Erythroblast (primary cell): ENCODE measurements at regions not wholly inside any gene's neighbourhood (a gene's known extent, or its start where the extent isn't known, plus 50 kb on each side); places are given as distances from the start of the nearest gene placed in this dataset.

Experiments
- DNase-seq, 2 experiments: peaks; one replicate each; lab custom pipeline; 2025; lab: John Stamatoyannopoulos, UW
- GATA1 ChIP-seq: IDR thresholded peaks from 2 replicates; pipeline ENCODE4 v1.6.1; 2011; ENCODE audit warnings: low read depth, mild to moderate bottlenecking, control low read depth, low read length, moderate library complexity
- POLR2A ChIP-seq: IDR thresholded peaks from 2 replicates; pipeline ENCODE4 v1.6.1; 2011; ENCODE audit warnings: mild to moderate bottlenecking, low read length

DNA sequence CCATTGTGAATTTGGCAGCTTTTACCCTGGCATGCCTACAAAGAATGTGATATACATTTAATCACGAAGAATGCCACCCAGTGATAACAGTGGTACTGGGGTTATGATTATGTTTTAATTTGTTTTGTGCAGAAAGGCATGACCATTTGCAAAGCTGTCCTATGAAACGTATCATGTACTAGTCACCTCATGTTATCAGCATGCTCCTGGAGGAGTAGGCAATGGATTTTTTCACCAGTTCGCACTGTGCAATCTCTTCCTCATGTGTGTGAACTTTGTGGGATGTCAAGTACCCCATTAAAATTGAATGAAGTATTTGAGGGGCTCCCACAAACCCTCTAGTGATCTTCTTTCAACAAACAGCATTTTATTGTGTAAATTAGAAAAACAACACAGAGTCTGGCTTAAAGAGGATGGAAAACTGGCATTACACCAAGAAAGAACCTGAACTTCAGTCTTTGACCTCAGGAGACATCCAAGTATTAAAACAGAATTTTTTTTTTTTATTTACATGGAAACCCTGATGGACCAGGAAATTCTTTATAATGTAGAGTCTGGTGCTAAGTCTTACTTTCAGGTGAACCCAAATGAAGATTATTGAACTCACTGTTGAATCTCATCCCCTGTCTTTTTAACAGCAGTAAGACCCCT, 200.6 kb upstream of the PGRMC2 start:
- no peak for DNase-seq
- TF ChIP-seq GATA1 (no peak), POLR2A (no peak)

DNA sequence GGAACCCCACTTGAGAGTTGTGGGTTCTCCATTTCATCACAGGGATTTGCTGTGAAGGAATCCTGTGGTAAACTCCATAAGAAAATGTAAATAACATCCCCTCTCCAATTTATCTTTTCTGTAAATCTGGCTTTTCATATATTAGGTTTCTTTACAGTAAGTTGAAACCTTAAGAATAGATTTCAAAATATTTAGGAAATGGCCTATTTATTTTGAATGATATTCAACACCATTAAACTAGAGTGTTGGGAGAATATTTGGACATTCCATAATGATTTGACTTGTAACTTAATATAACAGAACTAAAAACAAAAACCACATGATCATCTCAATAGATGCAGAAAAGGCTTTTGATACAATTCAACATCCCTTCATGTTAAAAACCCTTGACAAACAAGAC, 197.3 kb upstream of the PGRMC2 start:
- no peak for DNase-seq
- TF ChIP-seq GATA1 (no peak), POLR2A (no peak)

- no peak for TF ChIP-seq GATA1
- TF ChIP-seq POLR2A: no peak
- DNase-seq: no peak
Measured at GRCh38 chr4:128483816-128484215, 196.2 kb upstream of the PGRMC2 start.

- no peak for TF ChIP-seq POLR2A
- TF ChIP-seq GATA1: no peak
- DNase-seq: no peak
Measured at GRCh38 chr4:128483041-128483440, 195.4 kb upstream of the PGRMC2 start.

- TF ChIP-seq POLR2A (no peak), GATA1 (no peak)
- no peak for DNase-seq
Measured at GRCh38 chr4:128481752-128482480, 194.3 kb upstream of the PGRMC2 start.

DNA sequence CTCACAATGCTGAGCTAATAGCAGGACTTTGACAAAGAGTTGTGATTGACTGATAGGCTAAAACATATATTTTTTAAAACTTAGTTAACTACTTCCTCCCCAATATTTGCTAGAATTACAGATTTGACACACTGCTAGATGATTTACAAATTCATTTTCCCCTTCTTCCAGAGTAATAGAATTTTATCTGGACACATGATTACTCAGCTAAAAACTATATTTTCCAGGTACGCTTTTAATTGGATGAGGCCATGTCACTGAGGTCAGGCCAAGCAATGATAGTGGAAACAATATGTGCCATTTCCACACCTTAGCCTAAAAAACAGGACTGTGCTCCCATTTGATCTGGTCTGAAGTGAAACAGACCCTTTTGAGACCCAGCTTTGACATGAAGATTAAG, 193.3 kb upstream of the PGRMC2 start:
- DNase-seq: no peak
- TF ChIP-seq POLR2A (no peak), GATA1 (no peak)

- peak in 1 of 2 experiments; percentile 25 for DNase-seq
- TF ChIP-seq GATA1: no peak
Measured at GRCh38 chr4:128477540-128477939, 189.9 kb upstream of the PGRMC2 start.

DNA sequence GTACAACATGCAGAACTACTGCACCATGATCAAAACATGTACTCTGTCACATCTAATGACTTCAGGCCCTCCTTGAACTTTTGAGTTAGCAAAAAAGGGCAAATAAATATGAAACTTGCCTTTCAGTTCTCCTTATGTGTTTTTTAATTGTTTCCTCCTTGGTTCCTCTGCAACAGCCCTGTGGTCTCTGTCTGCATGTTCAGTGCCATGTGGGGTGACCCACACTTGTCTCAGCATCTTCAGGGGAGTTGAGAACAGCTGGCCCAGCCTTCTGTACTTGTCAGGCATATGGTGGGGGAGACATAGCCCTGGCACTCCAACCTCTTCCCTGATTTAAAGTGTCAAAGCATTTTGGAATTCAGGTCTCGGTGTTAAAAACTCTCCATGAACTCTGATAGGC, 188.0 kb upstream of the PGRMC2 start:
- DNase-seq: no peak
- TF ChIP-seq GATA1: no peak

- DNase-seq: peak; percentile 87 to 94
- TF ChIP-seq GATA1: no peak
- peak; percentile 64 for TF ChIP-seq POLR2A
Measured at GRCh38 chr4:128471576-128471975, 184.0 kb upstream of the PGRMC2 start.

GRCh38 chr4:128470492-128471053, 183.0 kb upstream of the PGRMC2 start:
- peak in 1 of 2 experiments; percentile 30 for DNase-seq
- no peak for TF ChIP-seq POLR2A
- TF ChIP-seq GATA1: no peak

GRCh38 chr4:128468123-128468989, 180.7 kb upstream of the PGRMC2 start:
- TF ChIP-seq GATA1 (no peak), POLR2A (peak; percentile 25)
- DNase-seq: peak; percentile 83 to 86

GRCh38 chr4:128465523-128465922, 177.9 kb upstream of the PGRMC2 start:
- TF ChIP-seq GATA1 (no peak), POLR2A (no peak)

GRCh38 chr4:128463006-128463405, 175.4 kb upstream of the PGRMC2 start:
- DNase-seq: no peak
- TF ChIP-seq POLR2A: no peak
- TF ChIP-seq GATA1: no peak

More at GRCh38 chr4:128465523-128465922, 177.9 kb upstream of the PGRMC2 start:
- no peak for DNase-seq

GRCh38 chr4:128462103-128462783, 174.6 kb upstream of the PGRMC2 start:
- TF ChIP-seq POLR2A (no peak), GATA1 (no peak)
- DNase-seq: no peak
